HG02852 (cell line): ENCODE measurements at regions not wholly inside any gene's neighbourhood (a gene's known extent, or its start where the extent isn't known, plus 50 kb on each side); places are given as distances from the start of the nearest gene placed in this dataset.
"Not testable (repeated sequence)": the region's sequence is repeated elsewhere in the genome, so short reads cannot be mapped to it uniquely, and the experiment has no call there.

Experiments
- ATAC-seq: cut with Tn5 transposase; IDR thresholded peaks from one replicate; pipeline ENCODE4 v1.9.1; 2021; ENCODE audit warnings: mild to moderate bottlenecking, moderate library complexity; ENCODE audit not compliant: unreplicated experiment

DNA sequence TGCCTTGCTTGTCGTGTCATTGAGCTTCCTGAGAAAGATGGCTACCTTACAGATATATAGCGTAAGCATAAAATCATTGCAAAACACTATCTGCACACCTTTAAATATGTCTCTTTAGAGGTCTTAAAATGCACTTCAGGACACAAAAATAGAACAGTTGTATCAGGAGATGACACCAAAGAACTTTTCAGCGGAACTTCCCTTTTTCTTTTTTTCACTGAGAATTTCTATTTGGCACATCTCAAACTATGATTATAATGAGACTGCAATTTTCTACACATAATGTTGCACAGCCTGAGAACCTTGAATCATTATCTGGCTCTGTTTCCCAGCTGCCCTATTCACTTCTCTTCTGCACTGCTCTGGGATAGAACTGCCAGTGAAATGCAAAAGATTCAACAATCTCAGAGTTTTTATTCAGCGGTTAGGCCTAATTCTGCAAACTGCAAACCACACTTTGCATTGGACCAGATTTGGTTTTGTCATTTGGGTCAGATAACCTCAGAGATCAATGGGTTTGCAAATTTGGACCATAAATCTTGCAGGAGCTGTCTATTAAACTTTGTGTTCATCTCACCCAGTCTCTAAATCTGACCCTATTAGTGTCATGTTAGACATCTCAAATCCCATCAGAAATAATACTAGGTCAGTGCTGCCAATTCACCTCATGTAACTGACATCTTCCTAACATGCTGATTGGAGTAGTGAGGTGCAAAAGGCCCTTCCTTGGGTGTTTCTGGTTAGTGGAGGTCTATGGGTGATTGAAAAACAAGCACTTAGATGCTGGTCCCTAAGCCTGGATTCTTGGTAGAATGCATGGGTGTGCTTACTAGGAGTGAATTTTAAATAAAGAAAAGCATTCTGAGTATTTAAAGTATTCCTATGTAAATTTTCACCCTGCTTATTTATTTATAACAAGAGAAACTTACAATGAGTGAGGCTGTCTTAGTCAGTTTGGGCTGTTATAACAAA lies 382.7 kb downstream of the UTRN start:
- ATAC-seq = no peak

DNA sequence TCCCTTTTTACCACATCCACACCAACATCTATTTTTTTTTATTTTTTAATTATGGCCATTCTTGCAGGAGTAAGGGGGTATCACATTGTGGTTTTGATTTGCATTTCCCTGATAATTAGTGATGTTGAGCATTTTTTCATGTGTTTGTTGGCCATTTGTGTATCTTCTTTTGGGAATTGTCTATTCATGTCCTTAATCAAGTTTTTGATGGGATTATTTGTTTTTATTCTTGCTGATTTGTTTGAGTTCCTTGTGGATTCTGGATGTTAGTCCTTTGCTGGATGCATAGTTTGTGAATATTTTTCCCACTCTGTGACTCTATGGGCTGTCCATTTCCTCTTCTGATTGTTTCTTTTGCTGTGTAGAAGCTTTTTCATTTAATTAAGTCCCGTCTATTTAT lies 385.1 kb downstream of the UTRN start:
- ATAC-seq = not testable (repeated sequence)

DNA sequence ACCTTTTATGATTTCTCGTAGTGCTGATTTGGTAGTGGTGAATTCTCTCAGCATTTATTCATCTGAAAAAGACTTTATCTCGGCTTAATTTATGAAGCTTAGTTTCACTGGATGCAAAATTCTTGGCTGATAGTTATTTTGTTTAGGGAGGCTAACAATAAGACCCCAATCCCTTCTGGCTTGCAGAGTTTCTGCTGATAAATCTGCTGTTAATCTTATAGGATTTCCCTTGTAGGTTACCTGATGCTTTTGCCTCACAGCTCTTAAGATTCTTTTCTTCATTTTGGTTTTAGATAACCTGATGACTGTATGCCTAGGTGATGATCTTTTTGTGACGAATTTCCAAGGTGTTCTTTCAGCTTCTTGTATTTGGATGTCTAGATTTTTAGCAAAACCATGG lies 388.7 kb downstream of the UTRN start:
- ATAC-seq = no peak

DNA sequence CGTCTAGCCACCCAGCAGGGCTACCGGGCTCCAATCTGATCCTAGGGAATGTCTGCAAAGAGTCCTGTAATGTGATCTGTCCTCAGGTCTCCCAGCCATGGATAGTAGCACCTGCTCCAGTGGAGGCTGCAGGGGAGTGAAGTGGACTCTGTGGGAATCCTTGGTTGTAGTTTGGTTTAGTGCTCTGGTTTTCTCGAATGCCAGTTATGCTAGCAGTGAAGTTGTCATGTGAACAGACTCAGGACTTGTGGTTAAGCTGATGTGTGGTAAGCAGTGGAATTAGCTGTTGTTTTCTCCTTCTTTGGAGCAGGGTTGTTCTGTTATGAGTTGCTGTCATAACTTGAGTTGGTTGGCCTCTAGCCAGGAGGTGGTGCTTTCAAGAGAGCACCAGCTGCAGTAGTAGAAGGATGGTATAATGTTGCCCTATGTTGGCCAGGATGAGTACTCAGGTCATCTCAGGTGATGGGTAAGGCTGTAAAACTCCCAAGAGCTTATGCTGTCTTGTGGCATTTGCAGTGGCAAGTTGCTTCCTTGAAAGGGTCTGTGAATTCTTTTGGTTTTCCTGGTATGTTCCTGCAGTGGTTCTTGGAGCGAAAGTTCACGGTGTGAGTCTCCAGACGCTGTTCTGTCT lies 390.2 kb downstream of the UTRN start:
- no peak for ATAC-seq

DNA sequence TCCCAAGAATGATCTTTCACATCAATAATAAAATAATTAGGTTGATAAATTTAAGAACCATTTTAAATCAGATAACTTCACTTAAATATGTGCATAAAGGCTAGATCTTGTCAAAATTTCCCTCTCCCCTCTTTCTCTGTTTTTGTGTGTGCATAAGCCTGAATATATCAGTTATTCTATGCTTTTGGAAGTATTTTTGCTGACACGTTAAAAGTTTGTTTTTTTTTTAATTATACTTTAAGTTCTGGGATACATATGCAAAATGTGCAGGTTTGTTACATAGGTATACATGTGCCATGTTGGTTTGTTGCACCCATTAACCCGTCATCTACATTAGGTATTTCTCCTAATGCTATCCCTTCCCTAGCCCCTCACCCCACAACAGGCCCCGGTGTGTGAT lies 391.2 kb downstream of the UTRN start:
- ATAC-seq = not testable (repeated sequence)

DNA sequence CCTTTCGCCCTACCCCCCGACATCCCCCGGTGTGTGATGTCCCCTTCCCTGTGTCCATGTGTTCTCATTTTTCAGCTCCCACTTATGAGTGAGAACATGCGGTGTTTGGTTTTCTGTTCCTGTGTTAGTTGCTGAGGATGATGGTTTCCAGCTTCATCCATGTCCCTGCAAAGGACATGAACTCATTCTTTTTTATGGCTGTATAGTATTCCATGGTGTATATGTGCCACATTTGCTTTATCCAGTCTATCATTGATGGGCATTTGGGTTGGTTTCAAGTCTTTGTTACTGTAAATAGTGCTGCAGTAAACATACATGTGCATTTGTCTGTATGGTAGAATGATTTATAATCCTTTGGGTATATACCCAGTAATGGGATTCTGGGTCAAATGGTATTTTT lies 392.1 kb downstream of the UTRN start:
- ATAC-seq = not testable (repeated sequence)

DNA sequence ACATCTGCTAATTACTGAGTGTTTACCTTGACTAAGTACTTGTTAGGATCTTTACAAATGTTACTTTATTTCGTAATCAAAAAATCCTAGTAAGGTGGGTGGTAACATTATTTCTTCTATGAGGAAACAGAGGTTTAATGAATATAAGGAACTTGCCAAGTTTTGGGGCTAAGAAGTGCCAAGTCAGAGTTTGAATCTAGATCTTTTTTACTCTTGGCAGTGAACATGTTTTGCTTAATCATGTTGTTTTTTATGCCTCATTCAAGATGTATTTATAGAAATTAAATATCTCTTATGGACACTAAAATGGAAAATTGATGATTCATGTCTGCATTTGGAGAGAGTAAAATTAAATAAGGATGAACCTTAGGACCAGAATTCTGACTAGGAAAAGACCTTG lies 393.7 kb downstream of the UTRN start:
- no peak for ATAC-seq

DNA sequence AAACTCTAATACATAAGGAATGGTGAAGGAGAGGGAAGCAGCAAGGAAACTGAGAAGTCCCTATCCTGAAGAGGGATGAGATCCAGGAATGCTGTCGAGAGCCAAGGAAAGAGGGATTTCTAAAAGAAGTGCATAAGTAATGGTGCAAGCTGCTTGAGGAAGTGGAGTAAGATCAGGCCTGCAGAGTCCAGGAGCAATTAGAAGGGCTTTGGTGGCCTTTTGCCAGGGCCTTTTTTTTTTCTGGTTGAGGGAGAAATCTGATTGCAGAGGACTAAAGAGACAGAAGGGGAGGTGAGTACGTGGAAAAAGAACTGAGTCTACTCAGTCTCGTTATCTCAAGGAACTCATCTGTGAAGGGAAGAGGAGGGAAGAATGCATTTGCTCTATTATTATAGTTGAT lies 396.2 kb downstream of the UTRN start:
- ATAC-seq = no peak

DNA sequence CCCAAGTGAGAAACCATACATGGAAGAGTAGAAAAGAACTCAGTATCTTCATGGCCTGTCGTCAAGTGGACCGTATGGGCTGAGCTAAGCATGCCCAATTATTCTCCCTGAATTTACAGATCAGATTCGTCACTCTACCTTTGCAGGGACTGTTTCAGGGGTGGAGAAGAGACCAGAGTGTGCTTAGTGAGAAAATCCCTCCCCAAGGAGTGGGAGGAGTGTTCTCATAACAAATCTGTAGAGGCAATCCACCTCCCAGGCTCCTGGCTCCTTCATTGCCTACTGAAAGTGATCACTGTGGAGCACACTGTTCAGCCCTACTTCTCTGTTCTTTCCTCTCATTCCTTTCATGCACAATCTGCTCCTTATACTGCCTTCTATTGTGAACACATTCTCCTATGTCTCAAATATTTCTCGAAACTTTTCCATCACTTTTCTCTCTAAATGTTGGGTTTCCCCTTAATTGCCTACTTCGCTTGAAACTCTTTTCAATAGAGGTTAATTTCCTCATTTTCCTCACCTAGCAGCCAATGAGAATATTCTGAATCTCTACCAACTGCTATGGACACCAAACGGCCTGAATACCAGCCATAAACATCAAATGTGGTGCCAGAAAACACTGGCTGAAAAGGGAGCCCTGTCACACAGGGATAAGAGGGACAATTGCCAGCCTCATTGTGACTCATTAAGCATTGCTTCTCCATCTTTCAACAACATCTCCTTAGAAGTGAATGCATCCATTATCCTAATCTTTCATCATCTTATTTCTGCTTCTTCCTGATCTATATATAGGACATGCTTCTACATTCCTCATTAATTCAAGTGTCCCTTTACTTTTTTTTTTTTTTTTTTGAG lies 398.3 kb downstream of the UTRN start:
- no peak for ATAC-seq

DNA sequence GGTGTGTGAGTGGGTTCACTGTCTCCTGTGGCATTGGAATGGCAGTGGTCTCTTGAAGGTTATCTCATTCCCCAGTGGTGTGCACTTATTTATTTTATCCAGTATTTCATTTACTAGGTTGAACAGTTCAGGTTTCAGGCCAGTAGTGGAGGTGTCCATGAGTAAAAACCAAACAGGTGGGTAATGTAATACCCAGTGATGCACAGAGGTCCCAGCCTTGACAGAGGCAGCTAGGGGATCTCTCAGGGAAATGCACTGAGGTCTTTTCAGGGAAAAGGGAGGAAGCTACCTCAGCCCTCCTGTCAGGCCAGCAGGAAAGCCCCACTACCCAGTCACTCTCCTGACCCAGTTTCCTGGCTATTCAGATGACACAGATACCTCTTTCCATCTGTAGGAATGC lies 403.6 kb downstream of the UTRN start:
- no peak for ATAC-seq

DNA sequence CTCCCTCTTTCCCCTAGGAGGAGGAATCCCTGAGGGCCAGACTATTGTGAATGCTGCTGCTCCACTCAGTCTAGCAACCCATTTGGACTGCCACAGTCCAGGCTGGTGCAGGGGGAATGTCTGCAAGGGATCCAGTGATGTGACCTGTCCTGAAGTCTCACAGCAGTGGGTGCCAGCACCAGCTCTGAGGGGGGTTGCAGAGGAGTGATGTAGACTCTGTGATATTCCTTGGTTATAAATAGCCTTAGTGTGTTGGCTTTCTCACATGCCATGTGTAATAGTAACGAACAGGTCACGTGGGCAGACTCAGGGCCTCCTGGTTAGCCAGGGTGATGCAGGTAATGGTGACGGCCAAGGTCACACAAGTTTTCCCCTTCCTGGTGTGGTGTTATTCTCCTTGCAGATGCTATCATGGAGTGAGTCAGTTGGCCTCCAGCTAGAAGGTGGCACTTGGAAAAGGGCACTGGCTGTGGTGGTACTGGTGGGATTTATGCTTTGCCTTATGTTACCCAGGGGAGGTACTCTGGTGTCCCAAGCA lies 404.4 kb downstream of the UTRN start:
- no peak for ATAC-seq

DNA sequence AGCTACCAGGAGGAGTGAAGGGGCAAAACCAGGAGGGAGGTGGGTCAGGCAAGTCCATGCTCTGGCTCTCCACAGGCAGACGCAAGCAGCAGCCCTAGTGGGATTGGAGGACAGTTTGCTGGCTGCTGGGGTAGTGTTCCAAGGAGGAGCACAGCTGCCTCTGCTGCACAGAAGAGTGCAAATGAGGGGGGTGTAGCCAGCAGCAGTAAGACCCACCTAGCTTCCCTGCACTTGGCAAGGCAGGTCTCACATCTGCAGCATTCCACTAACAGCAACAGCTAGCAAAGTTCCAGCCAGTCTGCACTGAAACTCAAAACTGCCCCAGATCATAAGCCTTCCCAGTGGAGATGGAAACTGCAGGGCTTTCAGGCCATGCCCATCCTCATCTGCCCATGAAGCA lies 405.0 kb downstream of the UTRN start:
- no peak for ATAC-seq

DNA sequence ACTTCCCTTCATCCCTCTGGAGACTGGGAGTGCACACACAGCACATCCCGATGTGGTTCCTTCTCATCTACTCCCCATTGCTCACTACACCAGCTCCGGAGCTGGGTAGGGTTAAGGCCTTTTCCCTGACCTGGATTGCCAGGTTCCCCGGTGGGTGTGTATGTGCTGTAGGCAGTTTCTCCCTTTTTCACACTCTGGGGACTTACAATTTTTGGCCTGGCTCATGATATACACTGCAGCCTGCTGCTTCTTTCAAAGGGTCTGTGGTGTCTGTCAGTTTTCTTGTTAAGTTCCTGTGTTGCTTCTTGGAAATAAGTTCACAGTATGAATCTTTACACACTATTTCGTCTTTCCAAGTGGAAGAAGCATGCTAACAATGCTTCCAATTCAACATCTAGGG lies 405.5 kb downstream of the UTRN start:
- ATAC-seq = no peak

DNA sequence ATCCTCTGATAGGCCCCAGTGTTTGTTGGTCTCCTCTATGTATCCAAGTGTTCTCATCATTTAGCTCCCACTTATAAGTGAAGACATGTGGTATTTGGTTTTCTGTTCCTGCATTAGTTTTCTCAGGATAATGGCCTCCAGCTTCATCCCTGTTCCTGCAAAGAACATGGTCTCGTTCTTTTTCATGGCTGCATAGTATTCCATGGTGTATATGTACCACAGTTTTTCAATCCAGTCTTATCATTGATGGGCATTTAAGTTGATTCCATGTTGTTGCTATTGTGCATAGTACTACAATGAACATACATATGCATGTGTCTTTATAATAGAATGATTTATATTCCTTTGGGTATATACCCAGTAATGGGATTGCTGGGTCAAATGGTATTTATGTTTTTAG lies 406.9 kb downstream of the UTRN start:
- ATAC-seq = not testable (repeated sequence)

DNA sequence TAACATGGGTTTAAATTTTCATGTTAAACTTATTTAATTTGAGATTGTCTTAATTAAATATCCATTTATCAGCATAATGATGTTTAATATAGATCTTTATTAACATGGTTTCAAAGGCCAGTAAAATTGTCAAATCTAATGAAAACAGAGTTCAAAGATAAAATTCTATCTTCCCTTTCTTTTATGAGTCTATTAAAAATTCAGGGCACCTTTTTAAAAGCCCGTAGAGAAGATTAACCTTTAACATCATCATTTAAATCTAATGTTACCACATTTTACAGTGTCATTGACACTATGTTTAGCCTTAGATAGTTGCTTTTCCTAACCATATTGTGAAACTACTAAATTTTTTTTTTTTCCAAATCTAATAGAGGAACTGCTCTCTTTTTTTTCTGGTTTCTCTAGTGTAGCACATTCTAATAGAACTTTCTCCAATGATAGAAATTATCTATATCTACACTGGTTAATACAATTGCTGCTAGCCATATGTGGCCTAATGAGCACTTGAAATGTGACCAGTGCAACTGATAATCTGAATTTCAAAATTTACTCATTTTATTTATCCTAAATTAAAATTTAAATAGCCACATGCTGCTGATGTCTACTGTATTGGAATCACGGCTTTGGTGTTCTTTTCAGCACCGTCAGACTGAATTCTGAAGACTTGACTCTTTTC lies 410.9 kb downstream of the UTRN start:
- ATAC-seq = no peak

DNA sequence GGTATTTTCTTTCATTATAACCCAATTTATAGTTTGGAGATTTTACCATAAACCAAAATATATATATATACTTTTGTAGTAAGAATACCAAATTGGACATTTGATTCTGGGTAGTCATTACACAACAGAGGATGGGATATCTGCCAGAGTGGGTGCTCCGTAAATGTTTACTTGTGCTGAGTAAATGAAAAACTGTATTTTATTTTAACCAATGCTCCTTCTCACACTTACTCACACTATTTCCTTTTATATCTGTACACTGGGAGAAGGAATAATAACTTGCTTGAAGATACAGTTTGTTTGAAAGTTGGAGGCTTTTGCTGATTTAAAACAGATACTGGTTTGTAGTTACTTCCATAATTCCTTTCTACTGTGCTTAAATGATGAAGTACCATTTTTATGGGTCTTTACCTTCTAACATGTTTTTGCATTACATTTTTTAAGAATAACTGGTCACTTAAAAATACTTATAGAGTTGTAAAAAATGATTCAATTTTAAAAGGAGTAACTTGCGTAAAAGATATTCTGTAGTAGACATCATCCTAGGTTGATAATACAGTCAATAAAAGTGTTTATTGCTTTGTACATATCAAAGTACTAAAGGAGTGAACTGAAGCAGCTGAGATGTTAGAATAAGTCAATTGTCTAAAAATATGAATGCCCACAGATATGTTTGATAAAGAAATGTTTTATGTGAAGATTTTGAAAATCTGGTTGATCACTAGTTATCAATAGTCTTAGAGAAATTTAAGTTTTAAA lies 411.7 kb downstream of the UTRN start:
- ATAC-seq = no peak

DNA sequence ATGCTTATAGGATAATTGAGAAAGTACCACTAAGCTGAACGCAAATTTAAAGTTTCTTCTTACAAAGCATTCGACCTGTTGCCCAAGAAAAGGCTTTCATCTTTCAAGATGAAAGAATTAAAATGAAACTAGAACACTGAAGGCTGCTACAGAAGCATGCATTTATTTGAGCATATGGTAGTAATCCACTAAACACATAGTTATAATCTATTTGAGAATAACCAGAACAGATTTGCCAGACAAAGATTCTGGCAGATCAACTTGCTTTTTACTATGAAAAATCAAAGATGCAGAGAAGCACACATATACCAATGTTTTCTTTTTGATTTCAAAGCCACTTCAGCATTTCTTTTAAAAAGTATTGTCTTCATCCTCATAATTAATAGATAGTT lies 412.2 kb downstream of the UTRN start:
- no peak for ATAC-seq

DNA sequence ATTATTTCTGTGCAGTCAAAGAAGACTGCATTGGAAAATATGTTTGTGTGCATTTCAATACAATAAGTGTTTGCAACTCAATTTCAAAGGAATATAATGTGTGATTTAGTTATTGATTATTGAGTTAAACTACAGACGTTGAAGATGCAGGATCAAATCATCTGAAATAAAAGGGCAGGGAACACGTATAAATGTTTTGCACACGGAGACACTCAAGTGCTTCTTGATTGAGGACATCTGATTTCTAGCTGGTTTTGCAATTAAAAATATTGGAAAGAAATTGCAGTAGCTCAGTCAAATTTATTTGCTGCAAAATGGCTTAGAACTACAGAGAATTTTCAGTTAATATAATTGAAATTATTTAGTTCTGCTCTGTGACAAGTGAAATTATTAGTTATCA lies 412.7 kb downstream of the UTRN start:
- ATAC-seq = no peak

DNA sequence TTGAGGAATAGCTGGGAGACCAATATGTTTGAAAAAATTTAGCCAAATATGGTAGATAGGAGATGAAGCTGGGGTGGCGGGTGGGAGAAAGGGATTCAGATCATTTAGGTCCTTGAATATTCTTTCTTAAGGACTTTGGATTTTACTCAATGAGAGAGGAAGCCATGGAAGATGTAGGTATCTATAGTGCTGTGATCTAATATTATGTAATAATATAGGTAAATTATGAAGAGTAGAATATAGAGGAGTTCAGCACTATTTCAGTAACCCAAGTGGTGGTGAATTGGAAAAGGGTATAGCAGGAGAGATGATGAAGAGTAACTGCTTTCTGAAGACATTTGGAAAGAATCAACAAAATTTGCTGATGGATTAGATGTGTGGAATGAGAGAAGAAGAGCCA lies 417.6 kb downstream of the UTRN start:
- ATAC-seq = no peak

DNA sequence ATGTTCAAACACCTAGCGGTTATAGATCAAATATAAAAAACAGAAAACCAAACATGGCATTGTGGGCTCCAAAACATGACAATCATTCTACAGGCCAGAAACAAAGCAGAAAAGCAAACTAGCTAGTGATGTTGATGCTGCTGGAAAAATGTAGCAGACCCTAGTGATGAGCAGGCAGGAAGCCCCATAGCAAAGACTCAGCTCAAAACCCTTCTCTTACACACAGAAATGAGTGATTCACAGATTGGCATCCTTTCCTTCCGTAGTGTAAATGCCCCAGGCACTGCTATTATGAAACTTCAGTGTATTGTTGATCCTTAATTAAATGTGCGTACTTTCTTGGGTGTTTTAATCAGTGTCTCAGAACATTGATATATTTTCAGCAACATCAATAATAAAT lies 425.1 kb downstream of the UTRN start:
- ATAC-seq = no peak
